Vagina (tissue), 2 donors: ENCODE measurements at regions not wholly inside any gene's neighbourhood (a gene's known extent, or its start where the extent isn't known, plus 50 kb on each side); places are given as distances from the start of the nearest gene placed in this dataset.

Source experiments
- POLR2AphosphoS5 ChIP-seq, 2 donors: sonication (generic); formaldehyde crosslinking; IDR thresholded peaks; one replicate each; pipeline ENCODE4 v1.9.0; 2017; ENCODE audit warnings: antibody characterized with exemption in 2 of 2, mild to moderate bottlenecking in 2 of 2, low read depth in 1 of 2; ENCODE audit not compliant: insufficient read depth in 1 of 2
- TF ChIP-seq, protein P1 (sequence below), 3 experiments: fragments of 450-650 bp in 2 of 3; fragments of 200-600 bp in 1 of 3; sonication (generic) in 1 of 3; IDR thresholded peaks; one replicate each; pipeline ENCODE4 v1.5.1; 2017 to 2019; ENCODE audit warnings: antibody characterized with exemption in 3 of 3, mild to moderate bottlenecking in 2 of 3, moderate library complexity in 2 of 3

DNA sequence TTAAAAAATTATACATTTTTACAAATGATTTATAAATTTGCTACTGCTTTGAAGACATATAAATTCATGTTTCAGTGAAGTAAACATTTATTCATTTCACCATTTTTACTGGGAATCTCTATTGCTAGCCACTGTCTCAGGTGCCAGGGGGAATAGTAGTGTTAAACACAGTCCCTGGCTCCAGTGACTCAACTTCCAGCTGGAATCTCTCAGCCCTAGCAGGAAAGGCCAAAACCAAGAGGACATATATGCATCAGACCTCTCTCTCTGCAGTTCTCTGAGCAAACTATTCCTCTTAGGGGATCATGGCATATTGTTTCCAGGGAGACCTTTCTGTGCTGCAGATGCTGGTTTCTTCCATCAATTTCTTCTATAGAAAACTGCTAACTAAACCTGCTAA lies 1009.0 kb upstream of the LCORL start:
- TF ChIP-seq, protein P1, sequence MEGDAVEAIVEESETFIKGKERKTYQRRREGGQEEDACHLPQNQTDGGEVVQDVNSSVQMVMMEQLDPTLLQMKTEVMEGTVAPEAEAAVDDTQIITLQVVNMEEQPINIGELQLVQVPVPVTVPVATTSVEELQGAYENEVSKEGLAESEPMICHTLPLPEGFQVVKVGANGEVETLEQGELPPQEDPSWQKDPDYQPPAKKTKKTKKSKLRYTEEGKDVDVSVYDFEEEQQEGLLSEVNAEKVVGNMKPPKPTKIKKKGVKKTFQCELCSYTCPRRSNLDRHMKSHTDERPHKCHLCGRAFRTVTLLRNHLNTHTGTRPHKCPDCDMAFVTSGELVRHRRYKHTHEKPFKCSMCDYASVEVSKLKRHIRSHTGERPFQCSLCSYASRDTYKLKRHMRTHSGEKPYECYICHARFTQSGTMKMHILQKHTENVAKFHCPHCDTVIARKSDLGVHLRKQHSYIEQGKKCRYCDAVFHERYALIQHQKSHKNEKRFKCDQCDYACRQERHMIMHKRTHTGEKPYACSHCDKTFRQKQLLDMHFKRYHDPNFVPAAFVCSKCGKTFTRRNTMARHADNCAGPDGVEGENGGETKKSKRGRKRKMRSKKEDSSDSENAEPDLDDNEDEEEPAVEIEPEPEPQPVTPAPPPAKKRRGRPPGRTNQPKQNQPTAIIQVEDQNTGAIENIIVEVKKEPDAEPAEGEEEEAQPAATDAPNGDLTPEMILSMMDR (IDR thresholded peaks at IDR 0.05): no peak
- no peak for TF ChIP-seq POLR2AphosphoS5 (IDR thresholded peaks at IDR 0.05; ENCODE audit: insufficient read depth in 1 of 2, low read depth in 1 of 2)
